Liver (tissue), 8 donors: ENCODE measurements at regions not wholly inside any gene's neighbourhood (a gene's known extent, or its start where the extent isn't known, plus 50 kb on each side); places are given as distances from the start of the nearest gene placed in this dataset.

ENCODE experiments used
- DNase-seq: peaks from one replicate; pipeline ENCODE4 v3.0.0-alpha.2; 2017; ENCODE audit warnings: low spot score
- H3K27ac ChIP-seq, 2 donors: one replicate each; pipeline ENCODE4 v1.7.0; 2013; ENCODE audit warnings: inconsistent platforms in 2 of 2, low read length in 2 of 2, control low read depth in 1 of 2, low read depth in 1 of 2, mild to moderate bottlenecking in 1 of 2
- H3K27me3 ChIP-seq, 4 donors: one replicate each; pipeline versions ENCODE4 v1.6.1 to v1.7.0; 2013; ENCODE audit warnings: low read length in 3 of 4, inconsistent platforms in 1 of 4, mild to moderate bottlenecking in 1 of 4, moderate library complexity in 1 of 4; ENCODE audit not compliant: control insufficient read depth in 4 of 4, insufficient read depth in 4 of 4
- H3K36me3 ChIP-seq, 4 donors: one replicate each; pipeline versions ENCODE4 v1.6.1 to v1.7.0; 2013; ENCODE audit warnings: low read length in 3 of 4, mild to moderate bottlenecking in 3 of 4, low read depth in 1 of 4, moderate library complexity in 1 of 4; ENCODE audit not compliant: control insufficient read depth in 4 of 4, insufficient read depth in 3 of 4
- H3K4me1 ChIP-seq, 4 donors: one replicate each; pipeline versions ENCODE4 v1.6.1 to v1.7.0; 2013; ENCODE audit warnings: low read length in 3 of 4, mild to moderate bottlenecking in 3 of 4, moderate library complexity in 1 of 4; ENCODE audit not compliant: control insufficient read depth in 4 of 4, insufficient read depth in 4 of 4
- H3K4me3 ChIP-seq, 3 donors: one replicate each; pipeline versions ENCODE4 v1.6.1 to v1.7.0; 2013; ENCODE audit warnings: low read length in 3 of 3, control low read depth in 1 of 3, low read depth in 1 of 3, mild to moderate bottlenecking in 1 of 3
- H3K9ac ChIP-seq, 2 donors: one replicate each; pipeline ENCODE4 v1.7.0; 2013; ENCODE audit warnings: low read length in 2 of 2, mild to moderate bottlenecking in 2 of 2, moderate library complexity in 2 of 2, control low read depth in 1 of 2, low read depth in 1 of 2
- H3K9me3 ChIP-seq, 4 donors: one replicate each; pipeline versions ENCODE4 v1.6.1 to v1.7.0; 2013; ENCODE audit warnings: low read length in 3 of 4; ENCODE audit not compliant: control insufficient read depth in 4 of 4
- ATF3 ChIP-seq: IDR thresholded peaks from 2 replicates; pipeline ENCODE4 v1.6.1; 2016; ENCODE audit warnings: antibody characterized with exemption
- EGR1 ChIP-seq, 2 donors: IDR thresholded peaks; 2 replicates each; pipeline ENCODE4 v1.6.1; 2016 to 2018; ENCODE audit warnings: antibody characterized with exemption in 2 of 2, low read depth in 2 of 2
- FOXA2 ChIP-seq: IDR thresholded peaks from 2 replicates; pipeline ENCODE4 v1.6.1; 2016; ENCODE audit warnings: antibody characterized with exemption
- GABPA ChIP-seq, 2 donors: IDR thresholded peaks in 1 of 2; conservative IDR thresholded peaks in 1 of 2; 2 replicates each; pipeline ENCODE4 v1.6.1; 2016; ENCODE audit warnings: antibody characterized with exemption in 2 of 2, mild to moderate bottlenecking in 1 of 2, moderate library complexity in 1 of 2
- HNF4A ChIP-seq, 2 donors: conservative IDR thresholded peaks; 2 replicates each; pipeline ENCODE4 v1.6.1; 2016; ENCODE audit warnings: antibody characterized with exemption in 2 of 2, mild to moderate bottlenecking in 2 of 2
- HNF4G ChIP-seq: IDR thresholded peaks from 2 replicates; pipeline ENCODE4 v1.6.1; 2016; ENCODE audit warnings: antibody characterized with exemption
- JUND ChIP-seq, 2 donors: IDR thresholded peaks; 2 replicates each; pipeline ENCODE4 v1.6.1; 2016; ENCODE audit warnings: antibody characterized with exemption in 2 of 2
- MAX ChIP-seq: IDR thresholded peaks from 2 replicates; pipeline ENCODE4 v1.6.1; 2016; ENCODE audit warnings: antibody characterized with exemption
- NR2F2 ChIP-seq: IDR thresholded peaks from 2 replicates; pipeline ENCODE4 v1.6.1; 2016; ENCODE audit warnings: antibody characterized with exemption
- RXRA ChIP-seq, 2 donors: IDR thresholded peaks; 2 replicates each; pipeline ENCODE4 v1.6.1; 2017 to 2018; ENCODE audit warnings: antibody characterized with exemption in 2 of 2, mild to moderate bottlenecking in 1 of 2
- SP1 ChIP-seq: IDR thresholded peaks from 2 replicates; pipeline ENCODE4 v1.6.1; 2018; ENCODE audit warnings: antibody characterized with exemption, mild to moderate bottlenecking
- TAF1 ChIP-seq: conservative IDR thresholded peaks from 2 replicates; pipeline ENCODE4 v1.6.1; 2016; ENCODE audit warnings: antibody characterized with exemption, mild to moderate bottlenecking
- YY1 ChIP-seq: IDR thresholded peaks from 2 replicates; pipeline ENCODE4 v1.6.1; 2016; ENCODE audit warnings: antibody characterized with exemption, mild to moderate bottlenecking
- ZBTB33 ChIP-seq: IDR thresholded peaks from 2 replicates; pipeline ENCODE4 v1.6.1; 2016; ENCODE audit warnings: antibody characterized with exemption
- WGBS: extraction: QIAGEN DNeasy Blood & Tissue Kit; methylation state at CpG from one replicate; pipeline ENCODE4 v1.1.7; 2013; 5-methylcytosine and 5-hydroxymethylcytosine counted together
- TF ChIP-seq, protein P1 (sequence below): fragments of 150-350 bp; IDR thresholded peaks from 2 replicates; pipeline ENCODE4 v1.5.1; 2017; ENCODE audit warnings: improper control_type of control experiment, low read depth, low read length; ENCODE audit not compliant: missing input control
- TF ChIP-seq, protein P2 (sequence below): IDR thresholded peaks from 2 replicates; pipeline ENCODE4 v1.6.1; 2016; ENCODE audit warnings: antibody characterized with exemption, mild to moderate bottlenecking
- donor health status: healthy.
- donor health status: healthy.
- donor health status: healthy.
- donor health status: healthy.
- donor health status: healthy.

GRCh38 chr4:128654465-128654864 lies 155.0 kb upstream of the JADE1 start:
- Histone ChIP-seq H3K4me1 (no peaks in the 10 kb centered on the region), H3K9ac (no peak overlapping the region), H3K4me3 (no peak overlapping the region), H3K9me3 (peaks cover 0 to 5% (median 3%) of the 10 kb centered on the region in 4 donors), H3K27ac (no peak overlapping the region), H3K27me3 (peaks cover 0 to 2% (median 0%) of the 10 kb centered on the region in 4 donors), H3K36me3 (no peaks in the 10 kb centered on the region)
- 79% methylated on average over 3 of the region's 3 CpGs for WGBS
- no peak for DNase-seq
- TF ChIP-seq YY1 (no peak), JUND (IDR thresholded peaks at IDR 0.05) (no peak), EGR1 (IDR thresholded peaks at IDR 0.05; ENCODE audit: low read depth in 2 of 2) (no peak), ATF3 (no peak), HNF4A (conservative IDR thresholded peaks at IDR 0.05) (no peak), FOXA2 (no peak), MAX (no peak), ZBTB33 (no peak), GABPA (IDR thresholded peaks at IDR 0.05 in 1 of 2, conservative IDR thresholded peaks at IDR 0.05 in 1 of 2) (no peak), HNF4G (no peak), TAF1 (no peak), SP1 (no peak), RXRA (IDR thresholded peaks at IDR 0.05) (no peak), NR2F2 (no peak)
- TF ChIP-seq, protein P1, sequence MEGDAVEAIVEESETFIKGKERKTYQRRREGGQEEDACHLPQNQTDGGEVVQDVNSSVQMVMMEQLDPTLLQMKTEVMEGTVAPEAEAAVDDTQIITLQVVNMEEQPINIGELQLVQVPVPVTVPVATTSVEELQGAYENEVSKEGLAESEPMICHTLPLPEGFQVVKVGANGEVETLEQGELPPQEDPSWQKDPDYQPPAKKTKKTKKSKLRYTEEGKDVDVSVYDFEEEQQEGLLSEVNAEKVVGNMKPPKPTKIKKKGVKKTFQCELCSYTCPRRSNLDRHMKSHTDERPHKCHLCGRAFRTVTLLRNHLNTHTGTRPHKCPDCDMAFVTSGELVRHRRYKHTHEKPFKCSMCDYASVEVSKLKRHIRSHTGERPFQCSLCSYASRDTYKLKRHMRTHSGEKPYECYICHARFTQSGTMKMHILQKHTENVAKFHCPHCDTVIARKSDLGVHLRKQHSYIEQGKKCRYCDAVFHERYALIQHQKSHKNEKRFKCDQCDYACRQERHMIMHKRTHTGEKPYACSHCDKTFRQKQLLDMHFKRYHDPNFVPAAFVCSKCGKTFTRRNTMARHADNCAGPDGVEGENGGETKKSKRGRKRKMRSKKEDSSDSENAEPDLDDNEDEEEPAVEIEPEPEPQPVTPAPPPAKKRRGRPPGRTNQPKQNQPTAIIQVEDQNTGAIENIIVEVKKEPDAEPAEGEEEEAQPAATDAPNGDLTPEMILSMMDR, result no peak
- TF ChIP-seq, protein P2, sequence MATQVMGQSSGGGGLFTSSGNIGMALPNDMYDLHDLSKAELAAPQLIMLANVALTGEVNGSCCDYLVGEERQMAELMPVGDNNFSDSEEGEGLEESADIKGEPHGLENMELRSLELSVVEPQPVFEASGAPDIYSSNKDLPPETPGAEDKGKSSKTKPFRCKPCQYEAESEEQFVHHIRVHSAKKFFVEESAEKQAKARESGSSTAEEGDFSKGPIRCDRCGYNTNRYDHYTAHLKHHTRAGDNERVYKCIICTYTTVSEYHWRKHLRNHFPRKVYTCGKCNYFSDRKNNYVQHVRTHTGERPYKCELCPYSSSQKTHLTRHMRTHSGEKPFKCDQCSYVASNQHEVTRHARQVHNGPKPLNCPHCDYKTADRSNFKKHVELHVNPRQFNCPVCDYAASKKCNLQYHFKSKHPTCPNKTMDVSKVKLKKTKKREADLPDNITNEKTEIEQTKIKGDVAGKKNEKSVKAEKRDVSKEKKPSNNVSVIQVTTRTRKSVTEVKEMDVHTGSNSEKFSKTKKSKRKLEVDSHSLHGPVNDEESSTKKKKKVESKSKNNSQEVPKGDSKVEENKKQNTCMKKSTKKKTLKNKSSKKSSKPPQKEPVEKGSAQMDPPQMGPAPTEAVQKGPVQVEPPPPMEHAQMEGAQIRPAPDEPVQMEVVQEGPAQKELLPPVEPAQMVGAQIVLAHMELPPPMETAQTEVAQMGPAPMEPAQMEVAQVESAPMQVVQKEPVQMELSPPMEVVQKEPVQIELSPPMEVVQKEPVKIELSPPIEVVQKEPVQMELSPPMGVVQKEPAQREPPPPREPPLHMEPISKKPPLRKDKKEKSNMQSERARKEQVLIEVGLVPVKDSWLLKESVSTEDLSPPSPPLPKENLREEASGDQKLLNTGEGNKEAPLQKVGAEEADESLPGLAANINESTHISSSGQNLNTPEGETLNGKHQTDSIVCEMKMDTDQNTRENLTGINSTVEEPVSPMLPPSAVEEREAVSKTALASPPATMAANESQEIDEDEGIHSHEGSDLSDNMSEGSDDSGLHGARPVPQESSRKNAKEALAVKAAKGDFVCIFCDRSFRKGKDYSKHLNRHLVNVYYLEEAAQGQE, result no peak
